ENCODE measurements at regions not wholly inside any gene's neighbourhood (a gene's known extent, or its start where the extent isn't known, plus 50 kb on each side); places are given as distances from the start of the nearest gene placed in this dataset.

- DNase-seq, result no peak
- ATAC-seq, result no peak
- no peak overlapping the region for H3K4me3 ChIP-seq
- no peaks in the 10 kb centered on the region for H3K27me3 ChIP-seq
- H3K9me3 ChIP-seq, result no peaks in the 10 kb centered on the region
- H3K27ac ChIP-seq, result no peak overlapping the region
- H3K36me3 ChIP-seq, result no peaks in the 10 kb centered on the region
- intact Hi-C loops (cut with DNase I), result no loop called here
- TF ChIP-seq CTCF (IDR thresholded peaks at IDR 0.05), result no peak
- H3K4me1 ChIP-seq, result no peaks in the 10 kb centered on the region
Observed at GRCh38 chr1:219119839-219120238, 53.8 kb upstream of the LYPLAL1 start.

GRCh38 chr1:219120624-219121544 is 52.8 kb upstream of the LYPLAL1 start:
- Histone ChIP-seq H3K9me3 (no peaks in the 10 kb centered on the region), H3K4me3 (no peak overlapping the region), H3K27me3 (no peaks in the 10 kb centered on the region), H3K4me1 (no peaks in the 10 kb centered on the region), H3K36me3 (no peaks in the 10 kb centered on the region), H3K27ac (no peak overlapping the region)
- intact Hi-C loops (cut with DNase I), result no loop called here
- DNase-seq (no peak), ATAC-seq (peak; percentile 32)
- no peak for TF ChIP-seq CTCF (IDR thresholded peaks at IDR 0.05)

- Histone ChIP-seq H3K27ac (no peak overlapping the region), H3K4me3 (no peak overlapping the region), H3K27me3 (no peaks in the 10 kb centered on the region), H3K36me3 (no peaks in the 10 kb centered on the region), H3K4me1 (no peaks in the 10 kb centered on the region), H3K9me3 (no peaks in the 10 kb centered on the region)
- ATAC-seq (no peak), DNase-seq (no peak)
- intact Hi-C loops (cut with DNase I), result no loop called here
- TF ChIP-seq CTCF (IDR thresholded peaks at IDR 0.05), result no peak
Observed at GRCh38 chr1:219121679-219122078, 52.0 kb upstream of the LYPLAL1 start.

GRCh38 chr1:219123036-219123435 is 50.6 kb upstream of the LYPLAL1 start:
- ATAC-seq (peak; percentile 27), DNase-seq (no peak)
- Histone ChIP-seq H3K36me3 (no peaks in the 10 kb centered on the region), H3K27me3 (no peaks in the 10 kb centered on the region), H3K4me1 (no peaks in the 10 kb centered on the region), H3K4me3 (no peak overlapping the region), H3K9me3 (no peaks in the 10 kb centered on the region), H3K27ac (no peak overlapping the region)
- TF ChIP-seq CTCF (IDR thresholded peaks at IDR 0.05), result no peak
- intact Hi-C loops (cut with DNase I), result no loop called here
